ENCODE measurements at regions not wholly inside any gene's neighbourhood (a gene's known extent, or its start where the extent isn't known, plus 50 kb on each side); places are given as distances from the start of the nearest gene placed in this dataset.

DNA sequence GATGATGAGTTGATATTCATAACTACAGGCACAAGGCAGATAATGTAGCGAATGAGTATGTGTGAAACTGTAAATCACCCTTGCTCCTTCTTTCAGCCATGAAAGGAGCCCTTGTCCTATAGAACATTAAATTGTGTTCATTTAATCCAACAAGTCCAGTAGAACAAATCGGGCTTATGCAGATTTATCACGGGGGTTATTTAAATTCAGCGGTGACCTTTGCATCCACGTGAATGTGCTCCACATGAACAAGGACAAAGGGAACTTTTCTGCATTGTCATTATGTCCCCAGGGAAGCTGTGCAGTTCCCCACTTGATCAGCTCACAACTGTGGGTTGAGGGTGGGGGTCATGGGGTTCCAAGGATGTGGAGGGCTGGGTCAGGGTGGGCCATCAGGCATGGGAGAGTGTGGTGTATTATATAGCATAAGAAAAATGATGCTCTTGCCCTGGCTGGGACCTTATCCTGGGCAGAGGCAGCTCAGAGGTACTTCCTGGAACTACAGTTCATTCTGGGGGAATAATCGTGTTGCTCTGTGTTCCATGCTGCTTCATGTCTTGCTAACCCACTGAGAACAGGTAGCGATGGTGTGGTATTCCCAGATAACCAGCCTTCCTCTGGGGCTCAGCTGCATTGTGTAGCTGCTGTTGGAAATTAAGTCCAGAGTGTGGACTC, 306.6 kb downstream of the FAT3 start:
- FAIRE-seq (no peak), DNase-seq (ENCODE audit: low read depth, low spot score) (no peak)
- Histone ChIP-seq H3K9me1 (ENCODE audit: control insufficient read depth, extremely low read depth, insufficient read depth, low read length) (no peaks in the 10 kb centered on the region), H3K4me2 (ENCODE audit: control insufficient read depth, extremely low read depth, insufficient read depth, low read depth, low read length) (no peak overlapping the region), H3K27me3 (ENCODE audit: control insufficient read depth, extremely low read depth, insufficient read depth, low read length) (no peaks in the 10 kb centered on the region), H3K4me1 (ENCODE audit: control insufficient read depth, extremely low read depth, insufficient read depth, low read length) (no peaks in the 10 kb centered on the region), H4K20me1 (ENCODE audit: control insufficient read depth, extremely low read depth, insufficient read depth, low read length) (no peaks in the 10 kb centered on the region), H3K9me3 (ENCODE audit: control insufficient read depth, low read depth, low read length) (no peaks in the 10 kb centered on the region), H3K27ac (ENCODE audit: control insufficient read depth, insufficient read depth, low read length) (no peak overlapping the region), H3K79me2 (ENCODE audit: control insufficient read depth, insufficient read depth, low read length) (no peaks in the 10 kb centered on the region), H3K4me3 (ENCODE audit: control insufficient read depth in 2 of 3, extremely low read depth in 1 of 3, insufficient read depth in 2 of 3, low read depth in 1 of 3, low read length in 3 of 3) (no peak overlapping the region), H3K36me3 (ENCODE audit: control insufficient read depth in 2 of 2, extremely low read depth in 1 of 2, insufficient read depth in 2 of 2, low read length in 2 of 2) (no peaks in the 10 kb centered on the region), H2AFZ (ENCODE audit: control insufficient read depth, low read length) (no peak overlapping the region), H3K9ac (ENCODE audit: control insufficient read depth, extremely low read depth, insufficient read depth, low read length) (no peak overlapping the region)
- TF ChIP-seq EZH2 (IDR thresholded peaks at IDR 0.05; ENCODE audit: low read length) = no peak
- TF ChIP-seq, protein P1, sequence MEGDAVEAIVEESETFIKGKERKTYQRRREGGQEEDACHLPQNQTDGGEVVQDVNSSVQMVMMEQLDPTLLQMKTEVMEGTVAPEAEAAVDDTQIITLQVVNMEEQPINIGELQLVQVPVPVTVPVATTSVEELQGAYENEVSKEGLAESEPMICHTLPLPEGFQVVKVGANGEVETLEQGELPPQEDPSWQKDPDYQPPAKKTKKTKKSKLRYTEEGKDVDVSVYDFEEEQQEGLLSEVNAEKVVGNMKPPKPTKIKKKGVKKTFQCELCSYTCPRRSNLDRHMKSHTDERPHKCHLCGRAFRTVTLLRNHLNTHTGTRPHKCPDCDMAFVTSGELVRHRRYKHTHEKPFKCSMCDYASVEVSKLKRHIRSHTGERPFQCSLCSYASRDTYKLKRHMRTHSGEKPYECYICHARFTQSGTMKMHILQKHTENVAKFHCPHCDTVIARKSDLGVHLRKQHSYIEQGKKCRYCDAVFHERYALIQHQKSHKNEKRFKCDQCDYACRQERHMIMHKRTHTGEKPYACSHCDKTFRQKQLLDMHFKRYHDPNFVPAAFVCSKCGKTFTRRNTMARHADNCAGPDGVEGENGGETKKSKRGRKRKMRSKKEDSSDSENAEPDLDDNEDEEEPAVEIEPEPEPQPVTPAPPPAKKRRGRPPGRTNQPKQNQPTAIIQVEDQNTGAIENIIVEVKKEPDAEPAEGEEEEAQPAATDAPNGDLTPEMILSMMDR (optimal IDR thresholded peaks at IDR 0.05 in 1 of 3, IDR thresholded peaks at IDR 0.05 in 1 of 3, conservative IDR thresholded peaks at IDR 0.05 in 1 of 3; ENCODE audit: extremely low read depth in 1 of 3, insufficient read depth in 2 of 3, low read length in 3 of 3) = no peak
- dilution Hi-C loops (cut with MboI; ENCODE audit: extremely low pct_ligation_motif_present, low sequenced_read_pairs) = no loop called here

DNA sequence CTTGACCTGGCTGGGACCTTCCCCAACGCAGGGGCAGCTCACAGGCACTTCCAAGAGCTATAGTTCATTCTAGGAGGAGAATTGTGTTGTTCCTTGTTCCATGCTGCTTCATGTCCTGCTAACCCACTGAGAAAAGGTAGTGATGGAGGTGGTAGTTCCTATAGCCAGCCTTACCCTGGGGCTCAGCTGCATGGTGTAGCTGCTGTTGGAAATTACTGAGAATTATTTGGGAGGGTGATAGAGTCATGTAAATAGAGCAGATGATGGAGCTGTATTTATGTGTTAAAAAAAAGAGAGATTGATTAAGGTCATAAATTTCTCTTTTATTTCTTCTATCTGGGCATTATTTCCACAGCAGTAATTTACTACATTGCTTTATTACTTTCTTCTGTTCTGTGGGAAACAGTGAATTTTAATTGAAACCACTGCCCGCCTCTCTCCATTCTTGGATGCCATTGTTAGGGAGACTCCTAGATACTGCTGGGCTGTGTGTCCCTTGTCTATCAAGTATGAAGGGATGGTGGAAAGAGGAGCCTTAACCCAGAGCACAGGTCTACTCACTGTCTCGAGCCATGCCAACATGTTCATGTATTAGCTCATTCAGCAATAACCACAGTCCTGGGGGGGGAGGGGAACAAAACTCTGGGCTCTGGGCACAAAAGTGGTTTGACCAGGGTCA, 309.2 kb downstream of the FAT3 start:
- no peak overlapping the region for H3K4me3 ChIP-seq (ENCODE audit: control insufficient read depth in 2 of 3, extremely low read depth in 1 of 3, insufficient read depth in 2 of 3, low read depth in 1 of 3, low read length in 3 of 3)
- no peaks in the 10 kb centered on the region for H3K79me2 ChIP-seq (ENCODE audit: control insufficient read depth, insufficient read depth, low read length)
- no peak overlapping the region for H3K4me2 ChIP-seq (ENCODE audit: control insufficient read depth, extremely low read depth, insufficient read depth, low read depth, low read length)
- FAIRE-seq (no peak), DNase-seq (ENCODE audit: low read depth, low spot score) (no peak)
- dilution Hi-C loops (cut with MboI; ENCODE audit: extremely low pct_ligation_motif_present, low sequenced_read_pairs) = no loop called here
- H3K27me3 ChIP-seq (ENCODE audit: control insufficient read depth, extremely low read depth, insufficient read depth, low read length) = no peaks in the 10 kb centered on the region
- no peak overlapping the region for H3K27ac ChIP-seq (ENCODE audit: control insufficient read depth, insufficient read depth, low read length)
- no peak overlapping the region for H3K9ac ChIP-seq (ENCODE audit: control insufficient read depth, extremely low read depth, insufficient read depth, low read length)
- H3K9me1 ChIP-seq (ENCODE audit: control insufficient read depth, extremely low read depth, insufficient read depth, low read length) = no peaks in the 10 kb centered on the region
- H4K20me1 ChIP-seq (ENCODE audit: control insufficient read depth, extremely low read depth, insufficient read depth, low read length) = no peaks in the 10 kb centered on the region
- H3K4me1 ChIP-seq (ENCODE audit: control insufficient read depth, extremely low read depth, insufficient read depth, low read length) = no peaks in the 10 kb centered on the region
- no peaks in the 10 kb centered on the region for H3K9me3 ChIP-seq (ENCODE audit: control insufficient read depth, low read depth, low read length)
- H3K36me3 ChIP-seq (ENCODE audit: control insufficient read depth in 2 of 2, extremely low read depth in 1 of 2, insufficient read depth in 2 of 2, low read length in 2 of 2) = no peaks in the 10 kb centered on the region
- no peak overlapping the region for H2AFZ ChIP-seq (ENCODE audit: control insufficient read depth, low read length)
- TF ChIP-seq, protein P1 (optimal IDR thresholded peaks at IDR 0.05 in 1 of 3, IDR thresholded peaks at IDR 0.05 in 1 of 3, conservative IDR thresholded peaks at IDR 0.05 in 1 of 3; ENCODE audit: extremely low read depth in 1 of 3, insufficient read depth in 2 of 3, low read length in 3 of 3) = no peak
- no peak for TF ChIP-seq EZH2 (IDR thresholded peaks at IDR 0.05; ENCODE audit: low read length)

All from keratinocyte (primary cell).